ENCODE measurements at regions not wholly inside any gene's neighbourhood (a gene's known extent, or its start where the extent isn't known, plus 50 kb on each side); places are given as distances from the start of the nearest gene placed in this dataset.

- H2AFZ ChIP-seq (ENCODE audit: low read depth, low read length): no peak overlapping the region
- H3K27ac ChIP-seq (ENCODE audit: low read length, poor library complexity, severe bottlenecking): no peak overlapping the region
- H3K4ac ChIP-seq (ENCODE audit: low read depth in 1 of 2, low read length in 2 of 2): no peak overlapping the region
- no peak overlapping the region for H4K8ac ChIP-seq (ENCODE audit: low read length)
- no peak overlapping the region for H2BK15ac ChIP-seq (ENCODE audit: low read depth, poor library complexity, severe bottlenecking)
- peak; percentile 7 for DNase-seq
- no peak overlapping the region for H3K4me2 ChIP-seq (ENCODE audit: low read length, poor library complexity, severe bottlenecking)
- no peaks in the 10 kb centered on the region for H3K79me1 ChIP-seq (replicated peaks; ENCODE audit: low read length, poor library complexity, severe bottlenecking)
- no peak overlapping the region for H3K18ac ChIP-seq (ENCODE audit: low read depth in 1 of 2, low read length in 2 of 2)
- H3K9me3 ChIP-seq (ENCODE audit: control insufficient read depth, low read length): no peaks in the 10 kb centered on the region
- H2BK5ac ChIP-seq (ENCODE audit: low read depth, low read length, poor library complexity, severe bottlenecking): no peak overlapping the region
- no peak overlapping the region for H2BK12ac ChIP-seq (ENCODE audit: low read length in 2 of 2)
- H3K14ac ChIP-seq (ENCODE audit: low read length in 2 of 2): no peak overlapping the region
- H3K4me1 ChIP-seq (ENCODE audit: control insufficient read depth, insufficient read depth, low read depth, low read length): no peaks in the 10 kb centered on the region
- no peak overlapping the region for H3K23ac ChIP-seq (ENCODE audit: low read length in 2 of 2)
- H3K9ac ChIP-seq (ENCODE audit: low read length): no peak overlapping the region
- H3K36me3 ChIP-seq (ENCODE audit: control insufficient read depth in 1 of 2, insufficient read depth in 2 of 2, low read depth in 1 of 2, low read length in 2 of 2): no peaks in the 10 kb centered on the region
- no peak overlapping the region for H2BK120ac ChIP-seq (ENCODE audit: low read depth, low read length)
- 88% methylated on average over 1 of the region's 5 CpGs for WGBS
- H3K27me3 ChIP-seq (ENCODE audit: control insufficient read depth in 1 of 2, insufficient read depth in 1 of 2, low read length in 2 of 2): no peaks in the 10 kb centered on the region
- no peak overlapping the region for H3K4me3 ChIP-seq (ENCODE audit: insufficient read depth in 1 of 2, low read depth in 1 of 2, low read length in 2 of 2)
- no peak overlapping the region for H4K91ac ChIP-seq (ENCODE audit: low read length)
- H2AK5ac ChIP-seq (ENCODE audit: low read length, severe bottlenecking): no peak overlapping the region
Observed at GRCh38 chr4:108303488-108304177, 134.9 kb upstream of the LEF1 start.

GRCh38 chr4:108301545-108302251 lies 133.0 kb upstream of the LEF1 start:
- H2BK12ac ChIP-seq (ENCODE audit: low read length in 2 of 2): no peak overlapping the region
- H3K27me3 ChIP-seq (ENCODE audit: control insufficient read depth in 1 of 2, insufficient read depth in 1 of 2, low read length in 2 of 2): no peaks in the 10 kb centered on the region
- no peaks in the 10 kb centered on the region for H3K79me1 ChIP-seq (replicated peaks; ENCODE audit: low read length, poor library complexity, severe bottlenecking)
- no peaks in the 10 kb centered on the region for H3K4me1 ChIP-seq (ENCODE audit: control insufficient read depth, insufficient read depth, low read depth, low read length)
- H3K27ac ChIP-seq (ENCODE audit: low read length, poor library complexity, severe bottlenecking): no peak overlapping the region
- H2BK120ac ChIP-seq (ENCODE audit: low read depth, low read length): no peak overlapping the region
- no peak overlapping the region for H2AFZ ChIP-seq (ENCODE audit: low read depth, low read length)
- no peak overlapping the region for H4K91ac ChIP-seq (ENCODE audit: low read length)
- no peak overlapping the region for H3K4me3 ChIP-seq (ENCODE audit: insufficient read depth in 1 of 2, low read depth in 1 of 2, low read length in 2 of 2)
- H3K4ac ChIP-seq (ENCODE audit: low read depth in 1 of 2, low read length in 2 of 2): no peak overlapping the region
- H3K9ac ChIP-seq (ENCODE audit: low read length): no peak overlapping the region
- H2AK5ac ChIP-seq (ENCODE audit: low read length, severe bottlenecking): no peak overlapping the region
- no peaks in the 10 kb centered on the region for H3K36me3 ChIP-seq (ENCODE audit: control insufficient read depth in 1 of 2, insufficient read depth in 2 of 2, low read depth in 1 of 2, low read length in 2 of 2)
- H3K18ac ChIP-seq (ENCODE audit: low read depth in 1 of 2, low read length in 2 of 2): no peak overlapping the region
- no peak overlapping the region for H2BK15ac ChIP-seq (ENCODE audit: low read depth, poor library complexity, severe bottlenecking)
- H4K8ac ChIP-seq (ENCODE audit: low read length): no peak overlapping the region
- no peaks in the 10 kb centered on the region for H3K9me3 ChIP-seq (ENCODE audit: control insufficient read depth, low read length)
- no peak overlapping the region for H3K14ac ChIP-seq (ENCODE audit: low read length in 2 of 2)
- no peak overlapping the region for H3K4me2 ChIP-seq (ENCODE audit: low read length, poor library complexity, severe bottlenecking)
- DNase-seq: no peak
- WGBS: 36% methylated on average over 1 of the region's 1 CpG
- H2BK5ac ChIP-seq (ENCODE audit: low read depth, low read length, poor library complexity, severe bottlenecking): no peak overlapping the region
- H3K23ac ChIP-seq (ENCODE audit: low read length in 2 of 2): no peak overlapping the region

- Histone ChIP-seq H3K27me3 (ENCODE audit: control insufficient read depth in 1 of 2, insufficient read depth in 1 of 2, low read length in 2 of 2) (peaks cover 0 to 3% of the 10 kb centered on the region in 2 experiments), H3K9ac (ENCODE audit: low read length) (no peak overlapping the region)
Observed at GRCh38 chr4:108297605-108298004, 128.9 kb upstream of the LEF1 start.

GRCh38 chr4:108292229-108292628 lies 123.5 kb upstream of the LEF1 start:
- no peak overlapping the region for H4K91ac ChIP-seq (ENCODE audit: low read length)
- no peaks in the 10 kb centered on the region for H3K36me3 ChIP-seq (ENCODE audit: control insufficient read depth in 1 of 2, insufficient read depth in 2 of 2, low read depth in 1 of 2, low read length in 2 of 2)
- H3K4ac ChIP-seq (ENCODE audit: low read depth in 1 of 2, low read length in 2 of 2): no peak overlapping the region
- H2AK5ac ChIP-seq (ENCODE audit: low read length, severe bottlenecking): no peak overlapping the region
- H4K8ac ChIP-seq (ENCODE audit: low read length): no peak overlapping the region
- H3K27ac ChIP-seq (ENCODE audit: low read length, poor library complexity, severe bottlenecking): no peak overlapping the region
- no peak overlapping the region for H3K18ac ChIP-seq (ENCODE audit: low read depth in 1 of 2, low read length in 2 of 2)
- no peaks in the 10 kb centered on the region for H3K9me3 ChIP-seq (ENCODE audit: control insufficient read depth, low read length)
- H3K27me3 ChIP-seq (ENCODE audit: control insufficient read depth in 1 of 2, insufficient read depth in 1 of 2, low read length in 2 of 2): peaks cover 0 to 3% of the 10 kb centered on the region in 2 experiments
- H3K23ac ChIP-seq (ENCODE audit: low read length in 2 of 2): no peak overlapping the region
- H3K79me1 ChIP-seq (replicated peaks; ENCODE audit: low read length, poor library complexity, severe bottlenecking): no peaks in the 10 kb centered on the region
- no peak overlapping the region for H2BK5ac ChIP-seq (ENCODE audit: low read depth, low read length, poor library complexity, severe bottlenecking)
- H3K9ac ChIP-seq (ENCODE audit: low read length): no peak overlapping the region
- no peak overlapping the region for H3K4me3 ChIP-seq (ENCODE audit: insufficient read depth in 1 of 2, low read depth in 1 of 2, low read length in 2 of 2)
- DNase-seq: no peak
- H2BK15ac ChIP-seq (ENCODE audit: low read depth, poor library complexity, severe bottlenecking): no peak overlapping the region
- H2BK12ac ChIP-seq (ENCODE audit: low read length in 2 of 2): no peak overlapping the region
- no peak overlapping the region for H3K14ac ChIP-seq (ENCODE audit: low read length in 2 of 2)
- no peak overlapping the region for H3K4me2 ChIP-seq (ENCODE audit: low read length, poor library complexity, severe bottlenecking)
- H2BK120ac ChIP-seq (ENCODE audit: low read depth, low read length): no peak overlapping the region
- H3K4me1 ChIP-seq (ENCODE audit: control insufficient read depth, insufficient read depth, low read depth, low read length): no peaks in the 10 kb centered on the region
- H2AFZ ChIP-seq (ENCODE audit: low read depth, low read length): no peak overlapping the region

More at GRCh38 chr4:108297605-108298004, 128.9 kb upstream of the LEF1 start:
- H4K91ac ChIP-seq (ENCODE audit: low read length): no peak overlapping the region
- H3K4me1 ChIP-seq (ENCODE audit: control insufficient read depth, insufficient read depth, low read depth, low read length): no peaks in the 10 kb centered on the region
- H2AK5ac ChIP-seq (ENCODE audit: low read length, severe bottlenecking): no peak overlapping the region
- H3K4me3 ChIP-seq (ENCODE audit: insufficient read depth in 1 of 2, low read depth in 1 of 2, low read length in 2 of 2): no peak overlapping the region
- no peak overlapping the region for H2BK15ac ChIP-seq (ENCODE audit: low read depth, poor library complexity, severe bottlenecking)
- no peak overlapping the region for H4K8ac ChIP-seq (ENCODE audit: low read length)
- no peak overlapping the region for H2BK12ac ChIP-seq (ENCODE audit: low read length in 2 of 2)
- H2BK5ac ChIP-seq (ENCODE audit: low read depth, low read length, poor library complexity, severe bottlenecking): no peak overlapping the region
- H3K4ac ChIP-seq (ENCODE audit: low read depth in 1 of 2, low read length in 2 of 2): no peak overlapping the region
- H3K27ac ChIP-seq (ENCODE audit: low read length, poor library complexity, severe bottlenecking): no peak overlapping the region
- no peak overlapping the region for H2BK120ac ChIP-seq (ENCODE audit: low read depth, low read length)
- H3K4me2 ChIP-seq (ENCODE audit: low read length, poor library complexity, severe bottlenecking): no peak overlapping the region
- no peaks in the 10 kb centered on the region for H3K9me3 ChIP-seq (ENCODE audit: control insufficient read depth, low read length)
- H3K14ac ChIP-seq (ENCODE audit: low read length in 2 of 2): no peak overlapping the region
- H2AFZ ChIP-seq (ENCODE audit: low read depth, low read length): no peak overlapping the region
- no peak overlapping the region for H3K18ac ChIP-seq (ENCODE audit: low read depth in 1 of 2, low read length in 2 of 2)
- H3K23ac ChIP-seq (ENCODE audit: low read length in 2 of 2): no peak overlapping the region
- H3K79me1 ChIP-seq (replicated peaks; ENCODE audit: low read length, poor library complexity, severe bottlenecking): no peaks in the 10 kb centered on the region
- no peak for DNase-seq
- WGBS: 100% methylated on average over 2 of the region's 2 CpGs
- no peaks in the 10 kb centered on the region for H3K36me3 ChIP-seq (ENCODE audit: control insufficient read depth in 1 of 2, insufficient read depth in 2 of 2, low read depth in 1 of 2, low read length in 2 of 2)
